ENCODE measurements at regions not wholly inside any gene's neighbourhood (a gene's known extent, or its start where the extent isn't known, plus 50 kb on each side); places are given as distances from the start of the nearest gene placed in this dataset.

DNA sequence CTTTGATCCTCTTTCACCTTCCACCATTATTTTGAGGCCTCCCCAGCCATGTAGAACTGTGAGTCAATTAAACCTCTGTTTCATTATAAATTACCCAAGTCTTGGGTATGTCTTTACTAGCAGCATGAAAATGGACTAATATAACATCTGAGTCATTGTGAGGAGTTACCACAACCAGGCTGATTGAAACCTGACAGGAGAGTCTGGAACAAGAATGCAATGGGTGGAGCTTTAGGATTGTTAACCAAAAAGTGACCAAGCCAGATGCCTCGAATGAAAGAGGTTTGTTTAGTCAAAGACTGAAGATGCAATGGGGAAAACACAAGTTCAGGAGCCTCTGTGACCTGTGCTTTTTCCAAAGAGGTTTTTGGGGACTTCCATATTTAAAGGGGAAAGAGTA, 659.0 kb downstream of the SLITRK6 start:
- no peak for TF ChIP-seq EZH2 (IDR thresholded peaks at IDR 0.05; ENCODE audit: low read length, missing control alignments)
- TF ChIP-seq, protein P1, sequence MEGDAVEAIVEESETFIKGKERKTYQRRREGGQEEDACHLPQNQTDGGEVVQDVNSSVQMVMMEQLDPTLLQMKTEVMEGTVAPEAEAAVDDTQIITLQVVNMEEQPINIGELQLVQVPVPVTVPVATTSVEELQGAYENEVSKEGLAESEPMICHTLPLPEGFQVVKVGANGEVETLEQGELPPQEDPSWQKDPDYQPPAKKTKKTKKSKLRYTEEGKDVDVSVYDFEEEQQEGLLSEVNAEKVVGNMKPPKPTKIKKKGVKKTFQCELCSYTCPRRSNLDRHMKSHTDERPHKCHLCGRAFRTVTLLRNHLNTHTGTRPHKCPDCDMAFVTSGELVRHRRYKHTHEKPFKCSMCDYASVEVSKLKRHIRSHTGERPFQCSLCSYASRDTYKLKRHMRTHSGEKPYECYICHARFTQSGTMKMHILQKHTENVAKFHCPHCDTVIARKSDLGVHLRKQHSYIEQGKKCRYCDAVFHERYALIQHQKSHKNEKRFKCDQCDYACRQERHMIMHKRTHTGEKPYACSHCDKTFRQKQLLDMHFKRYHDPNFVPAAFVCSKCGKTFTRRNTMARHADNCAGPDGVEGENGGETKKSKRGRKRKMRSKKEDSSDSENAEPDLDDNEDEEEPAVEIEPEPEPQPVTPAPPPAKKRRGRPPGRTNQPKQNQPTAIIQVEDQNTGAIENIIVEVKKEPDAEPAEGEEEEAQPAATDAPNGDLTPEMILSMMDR (conservative IDR thresholded peaks at IDR 0.05 in 1 of 2, IDR thresholded peaks at IDR 0.05 in 1 of 2; ENCODE audit: low read depth in 1 of 2, low read length in 2 of 2) = no peak
